GM19468 (cell line): ENCODE measurements at regions not wholly inside any gene's neighbourhood (a gene's known extent, or its start where the extent isn't known, plus 50 kb on each side); places are given as distances from the start of the nearest gene placed in this dataset.
"Not testable (repeated sequence)": the region's sequence is repeated elsewhere in the genome, so short reads cannot be mapped to it uniquely, and the experiment has no call there.

Source experiments
- ATAC-seq: cut with Tn5 transposase; IDR thresholded peaks from one replicate; pipeline ENCODE4 v1.9.1; 2021; ENCODE audit warnings: mild to moderate bottlenecking, moderate library complexity, moderate number of reproducible peaks; ENCODE audit not compliant: unreplicated experiment; ENCODE audit errors: extremely low read depth

- ATAC-seq, result no peak
These were observed 53.8 kb downstream of the COX7C start for GRCh38 chr5:86671536-86671935.

GRCh38 chr5:86674069-86674468, 56.3 kb downstream of the COX7C start:
- ATAC-seq, result no peak

GRCh38 chr5:86675311-86675710, 57.6 kb downstream of the COX7C start:
- ATAC-seq, result no peak

- no peak for ATAC-seq
These were observed 61.8 kb downstream of the COX7C start for GRCh38 chr5:86679529-86679928.

- ATAC-seq, result no peak
These were observed 62.2 kb downstream of the COX7C start for GRCh38 chr5:86679949-86680348.

GRCh38 chr5:86684222-86684621, 66.5 kb downstream of the COX7C start:
- ATAC-seq, result no peak

GRCh38 chr5:86686046-86686445, 68.3 kb downstream of the COX7C start:
- no peak for ATAC-seq

GRCh38 chr5:86688406-86688805, 70.7 kb downstream of the COX7C start:
- ATAC-seq, result no peak

GRCh38 chr5:86689103-86689729, 71.5 kb downstream of the COX7C start:
- ATAC-seq, result no peak

GRCh38 chr5:86709157-86709881, 91.6 kb downstream of the COX7C start:
- ATAC-seq, result no peak

GRCh38 chr5:86716121-86716520, 98.4 kb downstream of the COX7C start:
- ATAC-seq, result no peak

- ATAC-seq, result not testable (repeated sequence)
These were observed 113.8 kb downstream of the COX7C start for GRCh38 chr5:86731319-86732117.

- no peak for ATAC-seq
These were observed 117.6 kb downstream of the COX7C start for GRCh38 chr5:86735370-86735769.

- ATAC-seq, result no peak
These were observed 119.8 kb downstream of the COX7C start for GRCh38 chr5:86737579-86737978.

- no peak for ATAC-seq
These were observed 130.9 kb downstream of the COX7C start for GRCh38 chr5:86748538-86749105.

GRCh38 chr5:86749841-86750240, 132.1 kb downstream of the COX7C start:
- ATAC-seq, result no peak

- ATAC-seq, result no peak
These were observed 139.1 kb downstream of the COX7C start for GRCh38 chr5:86756839-86757238.

GRCh38 chr5:86757824-86758223, 140.1 kb downstream of the COX7C start:
- no peak for ATAC-seq

- ATAC-seq, result no peak
These were observed 142.9 kb downstream of the COX7C start for GRCh38 chr5:86760661-86761060.

- no peak for ATAC-seq
These were observed 146.2 kb downstream of the COX7C start for GRCh38 chr5:86763929-86764328.
